GM23248 (cell line): ENCODE measurements at regions not wholly inside any gene's neighbourhood (a gene's known extent, or its start where the extent isn't known, plus 50 kb on each side); places are given as distances from the start of the nearest gene placed in this dataset.

Experiments
- DNase-seq: peaks from one replicate; pipeline ENCODE4 v3.0.0-alpha.2; 2015
- H2AFZ ChIP-seq: fragments of 200-600 bp; sonication (generic); 2 replicates; pipeline ENCODE4 v1.6.1; 2016; ENCODE audit warnings: antibody characterized with exemption
- H3F3A ChIP-seq: fragments of 200-600 bp; sonication (generic); 2 replicates; pipeline ENCODE4 v1.6.1; 2016; ENCODE audit warnings: mild to moderate bottlenecking, antibody characterized with exemption, mixed run types; ENCODE audit not compliant: insufficient read depth
- H3K27ac ChIP-seq: fragments of 200-600 bp; sonication (generic); 2 replicates; pipeline ENCODE4 v1.5.1; 2016; ENCODE audit warnings: mild to moderate bottlenecking
- H3K27me3 ChIP-seq: fragments of 200-600 bp; sonication (generic); replicated peaks from 2 replicates; pipeline ENCODE4 v1.6.1; 2016; ENCODE audit warnings: mild to moderate bottlenecking; ENCODE audit not compliant: insufficient read depth
- H3K36me3 ChIP-seq: fragments of 200-600 bp; sonication (generic); 2 replicates; pipeline ENCODE4 v1.6.1; 2016; ENCODE audit warnings: low read depth, mild to moderate bottlenecking
- H3K4me1 ChIP-seq: fragments of 200-600 bp; sonication (generic); 2 replicates; pipeline ENCODE4 v1.6.1; 2016; ENCODE audit warnings: mild to moderate bottlenecking; ENCODE audit not compliant: insufficient read depth
- H3K4me2 ChIP-seq: fragments of 200-600 bp; sonication (generic); one replicate; pipeline ENCODE4 v1.6.1; 2016; ENCODE audit warnings: mild to moderate bottlenecking; ENCODE audit not compliant: unreplicated experiment
- H3K4me3 ChIP-seq: fragments of 200-600 bp; sonication (generic); 2 replicates; pipeline ENCODE4 v1.5.1; 2016; ENCODE audit warnings: mild to moderate bottlenecking
- H3K79me2 ChIP-seq: fragments of 200-600 bp; sonication (generic); 2 replicates; pipeline ENCODE4 v1.6.1; 2016; ENCODE audit warnings: mild to moderate bottlenecking; ENCODE audit not compliant: insufficient read depth
- H3K9ac ChIP-seq: fragments of 200-600 bp; sonication (generic); 2 replicates; pipeline ENCODE4 v1.6.1; 2016; ENCODE audit warnings: mild to moderate bottlenecking
- H3K9me2 ChIP-seq: fragments of 200-600 bp; sonication (generic); 2 replicates; pipeline ENCODE4 v1.6.1; 2016; ENCODE audit warnings: mixed run types, mild to moderate bottlenecking, moderate library complexity; ENCODE audit not compliant: insufficient read depth
- H3K9me3 ChIP-seq: fragments of 200-600 bp; sonication (generic); one replicate; pipeline ENCODE4 v1.6.1; 2017; ENCODE audit warnings: low read depth
- H4K20me1 ChIP-seq: fragments of 200-600 bp; sonication (generic); 2 replicates; pipeline ENCODE4 v1.6.0; 2016; ENCODE audit not compliant: insufficient read depth
- EZH2 ChIP-seq: fragments of 200-600 bp; sonication (generic); IDR thresholded peaks from 2 replicates; pipeline ENCODE4 v1.6.1; 2018; ENCODE audit warnings: antibody characterized with exemption, mild to moderate bottlenecking; ENCODE audit not compliant: insufficient read depth, poor library complexity, severe bottlenecking
- EZH2phosphoT487 ChIP-seq: fragments of 200-600 bp; sonication (generic); IDR thresholded peaks from 2 replicates; pipeline ENCODE4 v1.6.1; 2018; ENCODE audit warnings: antibody characterized with exemption, moderate library complexity, mild to moderate bottlenecking, low read depth; ENCODE audit not compliant: insufficient read depth
- WGBS, 2 experiments: methylation state at CpG; one replicate each; pipeline ENCODE4 v1.1.6; 2015 to 2017; ENCODE audit warnings: low lambda C conversion rate in 2 of 2, low coverage in 1 of 2; ENCODE audit errors: missing lambda C conversion rate in 2 of 2; 5-methylcytosine and 5-hydroxymethylcytosine counted together
- in situ Hi-C: fragments of 300-500 bp; cut with MboI; formaldehyde crosslinking; loops from 2 replicates; pipeline ENCODE4 v1.15.0; 2020

GRCh38 chr6:113756290-113756665 lies 100.9 kb upstream of the MARCKS start:
- H3K9ac ChIP-seq = no peak overlapping the region
- no peaks in the 10 kb centered on the region for H3K4me1 ChIP-seq
- in situ Hi-C loops = no loop called here
- no peaks in the 10 kb centered on the region for H3K36me3 ChIP-seq
- 86 to 89% methylated on average over 2 of the region's 2 CpGs for WGBS, 2 experiments
- DNase-seq = no peak
- H3K27ac ChIP-seq = no peak overlapping the region
- H3F3A ChIP-seq = no peaks in the 10 kb centered on the region
- no peaks in the 10 kb centered on the region for H4K20me1 ChIP-seq
- H3K79me2 ChIP-seq = no peaks in the 10 kb centered on the region
- no peaks in the 10 kb centered on the region for H3K9me3 ChIP-seq
- no peaks in the 10 kb centered on the region for H3K9me2 ChIP-seq
- no peak overlapping the region for H3K4me2 ChIP-seq
- no peak overlapping the region for H2AFZ ChIP-seq
- H3K27me3 ChIP-seq = no peaks in the 10 kb centered on the region
- no peak overlapping the region for H3K4me3 ChIP-seq
- no peak for TF ChIP-seq EZH2phosphoT487
- no peak for TF ChIP-seq EZH2

- Histone ChIP-seq H3K9me3 (no peaks in the 10 kb centered on the region), H2AFZ (no peak overlapping the region), H3K27ac (no peak overlapping the region), H3K79me2 (no peaks in the 10 kb centered on the region), H3K27me3 (no peaks in the 10 kb centered on the region), H3K4me3 (no peak overlapping the region), H3F3A (peaks cover 3% of the 10 kb centered on the region; the same call in 1 of the 2 replicates), H4K20me1 (no peaks in the 10 kb centered on the region), H3K4me1 (peaks cover 7% of the 10 kb centered on the region), H3K36me3 (no peaks in the 10 kb centered on the region), H3K9ac (no peak overlapping the region), H3K9me2 (no peaks in the 10 kb centered on the region), H3K4me2 (no peak overlapping the region)
- in situ Hi-C loops = no loop called here
- WGBS, 2 experiments = 89 to 90% methylated on average over 7 of the region's 7 CpGs
- no peak for TF ChIP-seq EZH2phosphoT487
- TF ChIP-seq EZH2 = no peak
- DNase-seq = no peak
Observed at GRCh38 chr6:113758214-113758613, 98.9 kb upstream of the MARCKS start.

- no peak for TF ChIP-seq EZH2phosphoT487
- TF ChIP-seq EZH2 = no peak
Observed at GRCh38 chr6:113758826-113759574, 98.1 kb upstream of the MARCKS start.

GRCh38 chr6:113762641-113763040 lies 94.5 kb upstream of the MARCKS start:
- no peak overlapping the region for H3K27ac ChIP-seq

More at GRCh38 chr6:113758826-113759574, 98.1 kb upstream of the MARCKS start:
- Histone ChIP-seq H4K20me1 (no peaks in the 10 kb centered on the region), H3K4me2 (no peak overlapping the region), H3K9me2 (no peaks in the 10 kb centered on the region), H3K27me3 (no peaks in the 10 kb centered on the region), H3K4me1 (peaks cover 15% of the 10 kb centered on the region), H3K27ac (no peak overlapping the region), H3K36me3 (no peaks in the 10 kb centered on the region), H3K79me2 (no peaks in the 10 kb centered on the region), H2AFZ (no peak overlapping the region), H3F3A (peaks cover 9% of the 10 kb centered on the region), H3K4me3 (no peak overlapping the region), H3K9me3 (no peaks in the 10 kb centered on the region), H3K9ac (no peak overlapping the region)
- DNase-seq = no peak
- WGBS, 2 experiments = 91 to 93% methylated on average over 1 of the region's 1 CpG
- in situ Hi-C loops = no loop called here

More at GRCh38 chr6:113762641-113763040, 94.5 kb upstream of the MARCKS start:
- Histone ChIP-seq H3K27me3 (no peaks in the 10 kb centered on the region), H3K36me3 (no peaks in the 10 kb centered on the region), H3K9ac (no peak overlapping the region), H4K20me1 (no peaks in the 10 kb centered on the region), H3K4me3 (no peak overlapping the region), H3K9me3 (no peaks in the 10 kb centered on the region), H3K4me2 (no peak overlapping the region), H3F3A (peaks cover 9% of the 10 kb centered on the region), H3K9me2 (no peaks in the 10 kb centered on the region), H2AFZ (0 out of 2 replicates have a peak overlapping the region, but pooled peaks have one; percentile 49), H3K4me1 (peaks cover 17% of the 10 kb centered on the region), H3K79me2 (no peaks in the 10 kb centered on the region)
- no peak for DNase-seq
- WGBS, 2 experiments = 34 to 41% methylated on average over 2 of the region's 2 CpGs
- TF ChIP-seq EZH2phosphoT487 (no peak), EZH2 (no peak)
- in situ Hi-C loops = no loop called here
